AG04450 (cell line): ENCODE measurements at regions not wholly inside any gene's neighbourhood (a gene's known extent, or its start where the extent isn't known, plus 50 kb on each side); places are given as distances from the start of the nearest gene placed in this dataset.

Source experiments
- CTCF ChIA-PET: fragments of 300-600, 350-600 bp; formaldehyde crosslinking; extraction: SDS; loops from one replicate; lab custom pipeline; 2022; ENCODE audit warnings: antibody characterized with exemption, inconsistent platforms; lab: Charles Lee
- POLR2A ChIA-PET: fragments of 350-600 bp; formaldehyde crosslinking; extraction: SDS; loops from one replicate; lab custom pipeline; 2021; ENCODE audit warnings: antibody characterized with exemption, inconsistent platforms; lab: Yijun Ruan, JAX
- DNase-seq: peaks from one replicate; pipeline ENCODE4 v3.0.0-alpha.2; 2011; ENCODE audit warnings: low read depth, low spot score
- H3K27ac ChIP-seq: one replicate; pipeline ENCODE4 v1.5.1; 2012; ENCODE audit warnings: low read depth, low read length, control low read depth
- H3K27me3 ChIP-seq: one replicate; pipeline ENCODE4 v1.6.0; 2012; ENCODE audit warnings: low read length; ENCODE audit not compliant: control insufficient read depth, insufficient read depth
- H3K4me3 ChIP-seq: 2 replicates; pipeline ENCODE4 v1.5.1; 2011; ENCODE audit warnings: mild to moderate bottlenecking, low read depth, low read length, control low read depth
- H3K9me3 ChIP-seq: 2 replicates; pipeline ENCODE4 v1.5.1; 2012; ENCODE audit warnings: low read length; ENCODE audit not compliant: control insufficient read depth, insufficient read depth
- TF ChIP-seq, protein P1 (sequence below): IDR thresholded peaks from 2 replicates; pipeline ENCODE4 v1.5.1; 2011; ENCODE audit warnings: low read depth, low read length, control low read depth, inconsistent platforms

DNA sequence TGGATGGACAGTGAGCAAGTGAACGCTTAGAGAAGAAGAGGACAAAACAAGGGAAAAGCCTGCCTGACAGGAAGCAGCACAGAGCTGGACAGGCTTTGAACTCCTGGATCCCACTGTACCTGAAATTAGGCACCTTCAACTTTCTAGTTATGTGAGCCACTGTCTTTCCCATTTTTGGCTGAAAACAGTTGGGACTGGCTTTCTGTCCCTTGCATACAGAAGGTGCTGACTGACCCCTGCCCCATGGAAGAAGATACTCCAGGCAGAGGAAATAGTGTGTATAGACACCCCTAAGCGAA lies 122.8 kb downstream of the CEBPB start:
- POLR2A ChIA-PET: no interaction called here
- CTCF ChIA-PET: no interaction called here
- H3K27me3 ChIP-seq: no peaks in the 10 kb centered on the region
- no peak overlapping the region for H3K4me3 ChIP-seq
- TF ChIP-seq, protein P1, sequence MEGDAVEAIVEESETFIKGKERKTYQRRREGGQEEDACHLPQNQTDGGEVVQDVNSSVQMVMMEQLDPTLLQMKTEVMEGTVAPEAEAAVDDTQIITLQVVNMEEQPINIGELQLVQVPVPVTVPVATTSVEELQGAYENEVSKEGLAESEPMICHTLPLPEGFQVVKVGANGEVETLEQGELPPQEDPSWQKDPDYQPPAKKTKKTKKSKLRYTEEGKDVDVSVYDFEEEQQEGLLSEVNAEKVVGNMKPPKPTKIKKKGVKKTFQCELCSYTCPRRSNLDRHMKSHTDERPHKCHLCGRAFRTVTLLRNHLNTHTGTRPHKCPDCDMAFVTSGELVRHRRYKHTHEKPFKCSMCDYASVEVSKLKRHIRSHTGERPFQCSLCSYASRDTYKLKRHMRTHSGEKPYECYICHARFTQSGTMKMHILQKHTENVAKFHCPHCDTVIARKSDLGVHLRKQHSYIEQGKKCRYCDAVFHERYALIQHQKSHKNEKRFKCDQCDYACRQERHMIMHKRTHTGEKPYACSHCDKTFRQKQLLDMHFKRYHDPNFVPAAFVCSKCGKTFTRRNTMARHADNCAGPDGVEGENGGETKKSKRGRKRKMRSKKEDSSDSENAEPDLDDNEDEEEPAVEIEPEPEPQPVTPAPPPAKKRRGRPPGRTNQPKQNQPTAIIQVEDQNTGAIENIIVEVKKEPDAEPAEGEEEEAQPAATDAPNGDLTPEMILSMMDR: no peak
- no peak for DNase-seq
- no peaks in the 10 kb centered on the region; the same call in 1 of the 2 replicates for H3K9me3 ChIP-seq
- H3K27ac ChIP-seq: no peak overlapping the region

DNA sequence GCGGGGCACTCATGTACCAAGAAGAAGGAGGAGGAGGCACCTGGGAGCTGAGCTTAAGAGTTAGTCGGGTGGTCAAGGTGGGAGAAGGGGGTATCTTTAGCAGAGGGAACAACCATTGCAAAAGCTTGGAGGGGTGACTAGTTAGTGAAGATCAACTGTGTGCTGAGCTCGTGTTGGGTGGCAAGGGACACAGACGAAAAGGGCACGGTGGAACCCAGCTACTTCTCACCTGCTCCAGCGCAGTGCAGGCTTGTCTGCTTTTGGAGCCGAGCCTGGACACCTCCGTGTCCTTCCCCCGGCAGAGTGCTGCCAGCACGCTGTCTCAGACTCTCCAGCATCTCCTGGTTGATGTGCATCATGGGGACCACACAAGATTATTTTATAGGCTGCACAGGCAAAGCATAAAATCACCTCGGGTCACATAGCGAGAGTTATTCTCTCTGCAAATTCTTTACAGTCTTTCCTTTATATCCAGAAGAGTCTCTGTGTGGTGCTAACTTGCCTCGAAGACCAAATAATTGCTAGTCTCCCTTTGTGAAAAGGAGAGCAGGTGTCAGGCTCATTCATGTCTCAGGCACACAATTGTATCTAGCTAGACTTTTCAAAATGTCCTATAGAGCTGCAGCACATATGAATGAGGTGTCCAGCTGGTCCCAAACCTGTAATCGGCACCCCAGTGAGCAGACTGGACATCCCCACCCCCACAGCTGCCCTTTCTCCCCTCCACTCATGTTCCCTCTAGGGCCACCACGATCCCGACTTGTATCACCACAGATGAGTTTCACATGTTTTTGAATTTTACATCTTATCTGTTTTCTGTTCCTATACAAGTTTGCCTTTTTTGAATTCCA lies 123.4 kb downstream of the CEBPB start:
- DNase-seq: no peak
- H3K4me3 ChIP-seq: no peak overlapping the region
- H3K27me3 ChIP-seq: no peaks in the 10 kb centered on the region
- TF ChIP-seq, protein P1: no peak
- POLR2A ChIA-PET: no interaction called here
- CTCF ChIA-PET: no interaction called here
- H3K27ac ChIP-seq: no peak overlapping the region
- H3K9me3 ChIP-seq: no peaks in the 10 kb centered on the region; the same call in 1 of the 2 replicates

DNA sequence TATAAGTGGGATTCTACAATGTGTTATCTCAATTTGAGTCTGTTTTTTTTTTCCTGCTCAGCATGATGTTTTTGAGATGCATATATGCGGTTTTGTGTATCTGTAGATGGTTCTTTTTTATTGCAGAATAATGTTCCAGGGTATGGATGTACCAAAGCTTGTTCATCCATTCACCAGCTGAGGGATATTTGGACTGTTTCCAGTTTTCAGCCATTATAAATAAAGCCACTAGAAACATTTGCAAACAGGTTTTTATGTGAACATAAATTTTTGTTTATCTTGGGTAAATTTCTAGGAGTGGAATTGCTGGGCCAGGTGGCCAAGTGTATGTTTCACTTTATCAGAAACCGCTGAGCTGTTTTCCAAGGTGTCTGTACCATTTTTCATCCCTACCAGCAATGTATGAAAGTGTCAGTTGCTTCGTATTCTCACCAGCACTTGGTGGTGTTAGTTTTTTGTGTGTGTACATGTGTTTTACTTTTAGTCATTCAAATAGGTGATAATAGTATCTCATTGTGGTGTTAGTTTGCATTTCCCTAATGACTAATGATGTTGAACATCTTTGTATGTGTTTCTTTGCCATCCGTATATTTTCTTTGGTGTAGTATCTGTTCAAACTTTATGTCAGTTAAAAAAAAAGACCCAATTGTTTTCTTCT lies 124.2 kb downstream of the CEBPB start:
- no peak for DNase-seq
- Histone ChIP-seq H3K9me3 (no peaks in the 10 kb centered on the region; the same call in 1 of the 2 replicates), H3K27ac (no peak overlapping the region), H3K4me3 (no peak overlapping the region), H3K27me3 (no peaks in the 10 kb centered on the region)
- TF ChIP-seq, protein P1: no peak
- CTCF ChIA-PET: no interaction called here
- POLR2A ChIA-PET: no interaction called here

GRCh38 chr20:50315586-50316551 lies 125.2 kb downstream of the CEBPB start:
- TF ChIP-seq, protein P1: no peak
- DNase-seq: no peak
- Histone ChIP-seq H3K27ac (no peak overlapping the region), H3K9me3 (no peaks in the 10 kb centered on the region; the same call in 1 of the 2 replicates), H3K27me3 (no peaks in the 10 kb centered on the region), H3K4me3 (no peak overlapping the region)
- ChIA-PET POLR2A (interaction anchor here (0.7 kb wide), 1 partner anchor 475 kb away, joined by 7 read pairs; no protein-coding TSS in a partner anchor), CTCF (interaction anchor here (0.6 kb wide), 1 partner anchor 147 kb away, joined by 4 read pairs; no protein-coding TSS in a partner anchor)
